ENCODE measurements at regions not wholly inside any gene's neighbourhood (a gene's known extent, or its start where the extent isn't known, plus 50 kb on each side); places are given as distances from the start of the nearest gene placed in this dataset.

GRCh38 chr16:86828202-86828601 lies 249.9 kb downstream of the FOXL1 start:
- TF ChIP-seq JUND (IDR thresholded peaks at IDR 0.05; ENCODE audit: low read depth, low read length): no peak
- TF ChIP-seq CTCF (IDR thresholded peaks at IDR 0.05 in 2 of 3, conservative IDR thresholded peaks at IDR 0.05 in 1 of 3; ENCODE audit: control insufficient read depth in 2 of 3, extremely low read depth in 1 of 3, insufficient read depth in 1 of 3, low read depth in 3 of 3, low read length in 3 of 3): no peak
- TF ChIP-seq ZNF384 (IDR thresholded peaks at IDR 0.05; ENCODE audit: borderline replicate concordance, low read depth, low read length): no peak
- TF ChIP-seq ETV6 (conservative IDR thresholded peaks at IDR 0.05 in 1 of 2, IDR thresholded peaks at IDR 0.05 in 1 of 2; ENCODE audit: borderline replicate concordance in 1 of 2, low read depth in 1 of 2): no peak
